Right lobe of liver (tissue), 6 donors: ENCODE measurements at regions not wholly inside any gene's neighbourhood (a gene's known extent, or its start where the extent isn't known, plus 50 kb on each side); places are given as distances from the start of the nearest gene placed in this dataset.

Source experiments
- ATAC-seq, 4 donors: fragments of 200-7000 bp; cut with Tn5 transposase; one replicate each; pipeline ENCODE4 v1.9.1; 2020; ENCODE audit warnings: mild to moderate bottlenecking in 4 of 4, moderate library complexity in 4 of 4
- DNase-seq, 3 donors: peaks; one replicate each; pipeline ENCODE4 v3.0.0-alpha.2; 2020
- H3K27ac ChIP-seq, 3 donors: fragments of 200-600 bp; one replicate each; pipeline ENCODE4 v1.8.0; 2022
- H3K27me3 ChIP-seq, 2 donors: fragments of 200-600 bp; one replicate each; pipeline ENCODE4 v1.8.0; 2022
- H3K36me3 ChIP-seq, 4 donors: fragments of 200-600 bp; sonication (generic) in 1 of 4; one replicate each; pipeline versions ENCODE4 v1.5.1 to v1.8.0; 2017 to 2022; ENCODE audit warnings: control low read depth in 1 of 4
- H3K4me1 ChIP-seq, 4 donors: fragments of 200-600 bp; sonication (generic) in 1 of 4; one replicate each; pipeline versions ENCODE4 v1.5.1 to v1.8.0; 2017 to 2022; ENCODE audit warnings: control low read depth in 1 of 4
- H3K4me3 ChIP-seq, 3 donors: fragments of 200-600 bp; one replicate each; pipeline ENCODE4 v1.8.0; 2022
- H3K9me3 ChIP-seq, 4 donors: fragments of 200-600 bp; sonication (generic) in 1 of 4; one replicate each; pipeline versions ENCODE4 v1.5.1 to v1.8.0; 2017 to 2022; ENCODE audit warnings: control low read depth in 1 of 4
- CTCF ChIP-seq, 4 donors: fragments of 200-600 bp in 3 of 4; fragments of 450-650 bp in 1 of 4; IDR thresholded peaks; one replicate each; pipeline versions ENCODE4 v1.5.1 to v1.8.0; 2016 to 2022; ENCODE audit warnings: antibody characterized with exemption in 4 of 4, mild to moderate bottlenecking in 2 of 4
- POLR2A ChIP-seq: fragments of 450-650 bp; IDR thresholded peaks from one replicate; pipeline ENCODE4 v1.6.1; 2017; ENCODE audit warnings: antibody characterized with exemption, mild to moderate bottlenecking
- WGBS: methylation state at CpG from one replicate; pipeline ENCODE4 v1.1.6; 2018; ENCODE audit warnings: low coverage, low lambda C conversion rate; ENCODE audit not compliant: insufficient coverage; ENCODE audit errors: missing lambda C conversion rate; 5-methylcytosine and 5-hydroxymethylcytosine counted together
- intact Hi-C, 2 donors: fragments of 100-400 bp; cut with DNase I; formaldehyde crosslinking; loops; one replicate each; pipeline versions ENCODE4 v1.11.2 to v1.14.1; 2022
- donor health status: DM: no; HTN: yes; CAD: no.
- donor health status: DM: no; HTN: no; CAD: no.
- donor health status: DM: no; HTN: no; CAD: no.
- donor health status: DM: no; HTN: yes; CAD: no.
- donor health status: DM: no; HTN: yes; CAD: no.

- intact Hi-C loops = no loop called here
- DNase-seq (no peak), ATAC-seq (no peak)
- Histone ChIP-seq H3K4me1 (no peaks in the 10 kb centered on the region), H3K9me3 (no peaks in the 10 kb centered on the region), H3K4me3 (no peak overlapping the region), H3K27me3 (no peaks in the 10 kb centered on the region), H3K36me3 (no peaks in the 10 kb centered on the region), H3K27ac (no peak overlapping the region)
- 56% methylated on average over 8 of the region's 13 CpGs for WGBS
- TF ChIP-seq POLR2A (no peak), CTCF (IDR thresholded peaks at IDR 0.05) (no peak)
These were observed 379.0 kb downstream of the TLR4 start for GRCh38 chr9:118083161-118083560.

DNA sequence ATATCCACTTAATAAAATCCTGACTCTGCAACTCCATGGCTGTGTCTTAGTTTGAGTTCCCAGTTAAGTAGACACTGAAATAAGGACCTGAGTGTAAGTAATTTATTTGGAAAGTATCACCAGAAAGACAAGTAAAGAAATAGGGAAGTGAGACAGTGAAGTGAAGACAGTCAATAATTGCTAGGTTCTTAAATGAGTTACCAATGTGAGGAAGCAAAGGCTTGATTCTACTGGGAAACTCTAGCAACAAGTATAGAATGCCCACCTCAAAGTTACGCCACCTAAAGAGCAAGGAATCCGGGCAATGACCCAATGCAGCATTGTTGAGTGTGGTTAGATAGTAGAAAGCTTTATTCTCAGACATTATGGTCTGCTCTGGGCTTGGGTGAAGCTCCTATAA lies 383.9 kb downstream of the TLR4 start:
- H3K27me3 ChIP-seq = no peaks in the 10 kb centered on the region
- WGBS = 50% methylated on average over 2 of the region's 2 CpGs
- TF ChIP-seq POLR2A = no peak
- TF ChIP-seq CTCF (IDR thresholded peaks at IDR 0.05) = no peak
- H3K27ac ChIP-seq = no peak overlapping the region
- H3K9me3 ChIP-seq = no peaks in the 10 kb centered on the region
- intact Hi-C loops = no loop called here
- ATAC-seq (no peak), DNase-seq (no peak)
- no peaks in the 10 kb centered on the region for H3K36me3 ChIP-seq
- H3K4me3 ChIP-seq = no peak overlapping the region
- H3K4me1 ChIP-seq = no peaks in the 10 kb centered on the region

DNA sequence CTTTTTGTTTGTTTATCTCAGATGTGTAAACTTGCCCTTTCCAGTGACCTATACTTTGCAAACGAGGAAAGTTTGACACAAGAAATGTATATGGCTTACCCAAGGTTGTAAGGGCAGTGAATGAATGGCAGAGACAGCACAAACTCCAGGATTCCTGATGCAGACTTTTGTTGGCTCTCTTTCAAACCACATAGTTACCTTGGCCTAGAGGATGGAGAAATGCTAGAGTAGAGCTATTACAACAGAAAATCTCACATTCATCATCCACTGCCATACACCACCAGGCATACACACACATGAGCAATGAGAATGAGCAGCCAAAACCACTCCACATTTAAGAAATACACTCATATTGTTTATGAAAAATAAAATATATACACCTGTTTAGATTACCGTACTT lies 387.0 kb downstream of the TLR4 start:
- no peak overlapping the region for H3K27ac ChIP-seq
- WGBS = 34% methylated on average over 2 of the region's 2 CpGs
- H3K27me3 ChIP-seq = no peaks in the 10 kb centered on the region
- intact Hi-C loops = no loop called here
- no peak for TF ChIP-seq CTCF (IDR thresholded peaks at IDR 0.05)
- TF ChIP-seq POLR2A = no peak
- H3K36me3 ChIP-seq = no peaks in the 10 kb centered on the region
- H3K9me3 ChIP-seq = no peaks in the 10 kb centered on the region
- ATAC-seq (no peak), DNase-seq (no peak)
- H3K4me1 ChIP-seq = no peaks in the 10 kb centered on the region
- no peak overlapping the region for H3K4me3 ChIP-seq

GRCh38 chr9:118091711-118092500 lies 387.7 kb downstream of the TLR4 start:
- no peak for TF ChIP-seq CTCF (IDR thresholded peaks at IDR 0.05)
- no peak for TF ChIP-seq POLR2A
- no peaks in the 10 kb centered on the region for H3K4me1 ChIP-seq
- 66% methylated on average over 8 of the region's 8 CpGs for WGBS
- intact Hi-C loops = no loop called here
- no peaks in the 10 kb centered on the region for H3K36me3 ChIP-seq
- no peak overlapping the region for H3K27ac ChIP-seq
- no peaks in the 10 kb centered on the region for H3K9me3 ChIP-seq
- H3K27me3 ChIP-seq = no peaks in the 10 kb centered on the region
- ATAC-seq = no peak
- no peak overlapping the region for H3K4me3 ChIP-seq
- no peak for DNase-seq

GRCh38 chr9:118094387-118094786 lies 390.2 kb downstream of the TLR4 start:
- no peak for TF ChIP-seq CTCF (IDR thresholded peaks at IDR 0.05)
- no peak for TF ChIP-seq POLR2A
- Histone ChIP-seq H3K4me1 (no peaks in the 10 kb centered on the region), H3K27ac (no peak overlapping the region), H3K27me3 (no peaks in the 10 kb centered on the region), H3K9me3 (no peaks in the 10 kb centered on the region), H3K4me3 (no peak overlapping the region), H3K36me3 (no peaks in the 10 kb centered on the region)
- 67% methylated on average over 4 of the region's 4 CpGs for WGBS
- no peak for ATAC-seq
- DNase-seq = no peak
- intact Hi-C loops = no loop called here
